ENCODE measurements at regions not wholly inside any gene's neighbourhood (a gene's known extent, or its start where the extent isn't known, plus 50 kb on each side); places are given as distances from the start of the nearest gene placed in this dataset.

GRCh38 chr2:105451571-105452166 is 52.8 kb upstream of the FHL2 start:
- Histone ChIP-seq H3K27me3 (no peaks in the 10 kb centered on the region), H3K4me2 (no peak overlapping the region), H3K4me3 (no peak overlapping the region), H3K27ac (no peak overlapping the region), H4K20me1 (no peaks in the 10 kb centered on the region), H3K36me3 (no peaks in the 10 kb centered on the region), H3K9me3 (replicated peaks in 1 of 11) (no peaks in the 10 kb centered on the region), H3K9ac (no peak overlapping the region), H3K4me1 (peaks cover 15 to 28% (median 23%) of the 10 kb centered on the region in 10 experiments)
- no peak for TF ChIP-seq Cebpa-rat (IDR thresholded peaks at IDR 0.05)

DNA sequence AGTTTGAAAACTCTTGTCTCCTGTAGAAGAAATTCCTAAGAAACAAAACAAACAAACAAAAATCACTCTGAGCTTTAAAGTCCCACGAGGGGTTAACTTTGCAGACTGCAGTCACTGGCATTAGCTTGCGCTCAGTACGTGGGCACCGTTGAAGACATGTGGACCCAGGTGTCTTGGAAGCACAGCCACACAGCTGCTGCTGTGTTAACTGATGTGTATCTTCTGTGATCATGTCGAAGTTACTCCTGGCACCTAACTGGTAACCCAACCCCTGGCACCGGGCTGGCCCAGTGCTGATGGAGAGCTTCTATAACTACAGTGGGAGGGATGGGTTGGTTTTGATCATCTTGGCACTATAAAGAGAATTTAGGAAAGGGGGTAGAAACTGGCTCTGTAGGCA is 51.6 kb upstream of the FHL2 start:
- Histone ChIP-seq H3K36me3 (no peaks in the 10 kb centered on the region), H3K9ac (no peak overlapping the region), H3K27ac (no peak overlapping the region), H3K4me3 (no peak overlapping the region), H3K9me3 (replicated peaks in 1 of 11) (no peaks in the 10 kb centered on the region), H3K4me1 (peaks cover 11 to 17% (median 13%) of the 10 kb centered on the region in 10 experiments), H3K4me2 (no peak overlapping the region; a peak in 1 of 22 replicates), H3K27me3 (no peaks in the 10 kb centered on the region), H4K20me1 (no peaks in the 10 kb centered on the region)
- no peak for TF ChIP-seq Cebpa-rat (IDR thresholded peaks at IDR 0.05)

DNA sequence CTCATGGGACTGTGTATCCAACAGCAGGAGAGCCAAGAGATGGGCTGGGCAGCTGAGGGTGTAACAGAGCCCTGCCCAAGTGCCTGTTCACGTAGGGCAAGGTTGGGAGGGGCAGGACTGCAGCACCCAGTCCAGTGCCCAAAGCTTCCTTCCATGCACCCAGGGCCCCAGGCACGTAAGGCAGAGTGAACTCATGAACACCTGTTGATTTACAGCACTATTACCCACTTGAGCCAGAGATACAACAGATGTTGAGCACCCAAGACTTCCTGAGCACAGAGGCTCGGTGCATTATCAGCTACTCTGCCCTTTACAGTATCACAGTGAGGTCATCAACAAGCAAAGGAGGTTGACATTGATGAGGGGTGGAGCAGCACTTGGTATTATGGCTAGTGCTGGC is 50.2 kb upstream of the FHL2 start:
- Histone ChIP-seq H3K9ac (no peak overlapping the region), H3K36me3 (no peaks in the 10 kb centered on the region), H3K4me1 (peaks cover 0 to 3% (median 0%) of the 10 kb centered on the region in 10 experiments; a peak in 5 of 20 replicates), H3K4me2 (no peak overlapping the region), H3K4me3 (no peak overlapping the region), H3K27me3 (no peaks in the 10 kb centered on the region), H3K9me3 (replicated peaks in 1 of 11) (no peaks in the 10 kb centered on the region), H3K27ac (no peak overlapping the region), H4K20me1 (no peaks in the 10 kb centered on the region)
- no peak for TF ChIP-seq Cebpa-rat (IDR thresholded peaks at IDR 0.05)

Data from BLaER1 treated with 17β-estradiol and CSF1 and Interleukin-3, amounts not matched to agents 10 nM and 100 nM (cell line).